ENCODE measurements at regions not wholly inside any gene's neighbourhood (a gene's known extent, or its start where the extent isn't known, plus 50 kb on each side); places are given as distances from the start of the nearest gene placed in this dataset.

DNA sequence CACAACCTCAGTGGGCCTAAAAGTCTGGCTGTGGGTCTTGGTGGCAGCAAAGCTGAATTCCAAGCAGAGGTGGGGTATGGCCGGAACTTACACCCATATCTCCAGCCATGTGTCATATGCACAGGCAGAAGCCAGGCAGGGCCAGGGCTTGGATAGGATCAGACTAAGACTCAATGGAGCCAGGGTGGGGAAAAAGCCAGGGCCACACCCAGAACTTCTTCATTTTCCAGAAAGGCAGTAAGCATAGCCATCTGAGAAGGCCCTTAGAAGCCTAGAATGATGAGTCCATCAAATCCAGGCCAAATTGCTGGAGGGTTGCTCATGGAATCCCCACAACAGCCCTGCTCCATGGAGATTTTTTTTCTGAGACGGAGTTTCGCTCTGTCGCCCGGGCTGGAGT, 116.2 kb upstream of the SRSF6 start:
- ChIA-PET POLR2A (no interaction called here), CTCF (ENCODE audit: unreplicated experiment) (interaction anchor here (0.6 kb wide), 1 partner anchor 52 kb away, joined by 4 read pairs; no protein-coding TSS in a partner anchor)
- Histone ChIP-seq H3K36me3 (ENCODE audit: insufficient read depth, low read length) (no peaks in the 10 kb centered on the region), H2AFZ (ENCODE audit: low read length) (no peak overlapping the region), H3K4me3 (ENCODE audit: low read depth, low read length, poor library complexity, severe bottlenecking) (no peak overlapping the region), H3K9me3 (ENCODE audit: low read length) (no peaks in the 10 kb centered on the region), H3K4me2 (ENCODE audit: low read length) (no peak overlapping the region), H4K20me1 (ENCODE audit: insufficient read depth, low read length) (no peaks in the 10 kb centered on the region), H3K9me2 (ENCODE audit: insufficient read depth, low read length) (no peaks in the 10 kb centered on the region), H3K27ac (ENCODE audit: low read depth, low read length, poor library complexity, severe bottlenecking) (no peak overlapping the region), H3K79me2 (ENCODE audit: insufficient read depth, low read depth, low read length) (no peaks in the 10 kb centered on the region), H3K4me1 (ENCODE audit: insufficient read depth, low read length, poor library complexity, severe bottlenecking) (no peaks in the 10 kb centered on the region)
- no TSS peak for BruUV-seq (replicated peaks)
- intact Hi-C loops (cut with micrococcal nuclease; ENCODE audit: unreplicated experiment) = no loop called here
- TF ChIP-seq CTCF (conservative IDR thresholded peaks at IDR 0.05; ENCODE audit: low read length) = no peak
- no peak for TF ChIP-seq EZH2phosphoT487 (IDR thresholded peaks at IDR 0.05; ENCODE audit: borderline replicate concordance, low read depth, low read length)
- no peak for DNase-seq (ENCODE audit: low spot score)

DNA sequence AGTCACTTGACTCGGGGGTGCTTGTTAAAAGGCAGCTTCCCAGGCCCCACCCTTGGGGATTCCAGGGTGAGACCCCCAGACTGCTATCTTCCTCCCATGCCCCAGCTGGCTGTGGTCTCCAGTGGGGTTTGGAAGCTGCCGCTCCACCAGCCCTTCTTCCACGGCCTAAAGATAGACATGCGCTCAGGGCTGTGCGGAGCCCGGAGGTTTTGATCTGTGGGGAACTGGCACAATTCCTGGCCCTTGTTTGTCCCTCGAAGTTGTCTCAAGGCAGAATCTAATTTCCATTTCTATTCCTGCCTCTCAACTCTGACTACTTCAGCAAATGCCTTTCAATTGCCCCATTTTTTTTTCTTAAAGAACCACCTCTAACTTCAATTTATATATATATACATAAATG, 120.7 kb upstream of the SRSF6 start:
- no peaks in the 10 kb centered on the region for H3K9me2 ChIP-seq (ENCODE audit: insufficient read depth, low read length)
- H3K4me2 ChIP-seq (ENCODE audit: low read length) = no peak overlapping the region
- H2AFZ ChIP-seq (ENCODE audit: low read length) = no peak overlapping the region
- H3K36me3 ChIP-seq (ENCODE audit: insufficient read depth, low read length) = no peaks in the 10 kb centered on the region
- H4K20me1 ChIP-seq (ENCODE audit: insufficient read depth, low read length) = no peaks in the 10 kb centered on the region
- H3K4me3 ChIP-seq (ENCODE audit: low read depth, low read length, poor library complexity, severe bottlenecking) = no peak overlapping the region
- H3K4me1 ChIP-seq (ENCODE audit: insufficient read depth, low read length, poor library complexity, severe bottlenecking) = no peaks in the 10 kb centered on the region
- 0 out of 2 replicates have a peak, but pooled peaks cover 10% of the 10 kb centered on the region for H3K9me3 ChIP-seq (ENCODE audit: low read length)
- H3K79me2 ChIP-seq (ENCODE audit: insufficient read depth, low read depth, low read length) = no peaks in the 10 kb centered on the region
- no peak for TF ChIP-seq CTCF (conservative IDR thresholded peaks at IDR 0.05; ENCODE audit: low read length)
- TF ChIP-seq EZH2phosphoT487 (IDR thresholded peaks at IDR 0.05; ENCODE audit: borderline replicate concordance, low read depth, low read length) = no peak
- DNase-seq (ENCODE audit: low spot score) = no peak
- no peak overlapping the region for H3K27ac ChIP-seq (ENCODE audit: low read depth, low read length, poor library complexity, severe bottlenecking)
- intact Hi-C loops (cut with micrococcal nuclease; ENCODE audit: unreplicated experiment) = no loop called here
- CTCF ChIA-PET (ENCODE audit: unreplicated experiment) = no interaction called here
- POLR2A ChIA-PET = interaction anchor here (0.7 kb wide), 1 partner anchor 11 kb away, joined by 3 read pairs; no protein-coding TSS in a partner anchor
- BruUV-seq (replicated peaks) = no TSS peak

DNA sequence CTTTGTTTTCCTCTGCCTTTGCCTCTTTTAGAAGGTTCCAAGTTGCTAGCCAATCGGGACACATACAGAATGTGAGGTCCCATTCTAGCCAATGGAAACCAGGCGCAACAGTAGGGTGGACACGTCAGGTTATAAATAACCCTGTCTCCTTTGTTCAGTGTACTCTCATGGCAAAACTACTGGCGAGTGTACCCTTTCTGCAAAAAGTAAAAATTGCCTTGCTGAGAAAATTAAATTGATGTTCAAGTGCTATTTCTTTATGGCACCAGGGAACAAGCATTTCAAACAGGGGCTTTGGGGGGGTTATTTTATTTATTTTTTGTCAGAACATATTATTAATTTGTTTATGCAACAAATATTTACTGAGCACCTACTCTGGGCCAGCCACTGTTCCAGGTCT, 123.6 kb upstream of the SRSF6 start:
- 0 out of 2 replicates have a peak, but pooled peaks cover 10% of the 10 kb centered on the region for H3K9me3 ChIP-seq (ENCODE audit: low read length)
- ChIA-PET POLR2A (no interaction called here), CTCF (ENCODE audit: unreplicated experiment) (interaction anchor here (0.5 kb wide), 1 partner anchor 28 kb away, joined by 3 read pairs; no protein-coding TSS in a partner anchor)
- BruUV-seq (replicated peaks) = no TSS peak
- H3K9me2 ChIP-seq (ENCODE audit: insufficient read depth, low read length) = no peaks in the 10 kb centered on the region
- intact Hi-C loops (cut with micrococcal nuclease; ENCODE audit: unreplicated experiment) = no loop called here
- no peak overlapping the region for H3K27ac ChIP-seq (ENCODE audit: low read depth, low read length, poor library complexity, severe bottlenecking)
- H2AFZ ChIP-seq (ENCODE audit: low read length) = no peak overlapping the region
- no peak for DNase-seq (ENCODE audit: low spot score)
- H3K36me3 ChIP-seq (ENCODE audit: insufficient read depth, low read length) = no peaks in the 10 kb centered on the region
- H3K4me2 ChIP-seq (ENCODE audit: low read length) = no peak overlapping the region
- no peaks in the 10 kb centered on the region for H3K4me1 ChIP-seq (ENCODE audit: insufficient read depth, low read length, poor library complexity, severe bottlenecking)
- TF ChIP-seq CTCF (conservative IDR thresholded peaks at IDR 0.05; ENCODE audit: low read length) = no peak
- TF ChIP-seq EZH2phosphoT487 (IDR thresholded peaks at IDR 0.05; ENCODE audit: borderline replicate concordance, low read depth, low read length) = no peak
- H3K79me2 ChIP-seq (ENCODE audit: insufficient read depth, low read depth, low read length) = no peaks in the 10 kb centered on the region
- H4K20me1 ChIP-seq (ENCODE audit: insufficient read depth, low read length) = no peaks in the 10 kb centered on the region
- no peak overlapping the region for H3K4me3 ChIP-seq (ENCODE audit: low read depth, low read length, poor library complexity, severe bottlenecking)
